SJSA1 (cell line): ENCODE measurements at regions not wholly inside any gene's neighbourhood (a gene's known extent, or its start where the extent isn't known, plus 50 kb on each side); places are given as distances from the start of the nearest gene placed in this dataset.

Source experiments
- DNase-seq, 2 experiments: peaks; one replicate each; pipeline ENCODE4 v3.0.0-alpha.2; 2015 to 2020; ENCODE audit warnings: low spot score in 2 of 2, low read depth in 1 of 2
- H3K27ac ChIP-seq: fragments of 250-450 bp; sonication (Bioruptor Pico); 2 replicates; pipeline ENCODE4 v1.5.1; 2020; ENCODE audit warnings: mild to moderate bottlenecking, moderate library complexity
- H3K27me3 ChIP-seq: fragments of 250-450 bp; sonication (Bioruptor Pico); replicated peaks from 2 replicates; pipeline ENCODE4 v1.5.1; 2020; ENCODE audit warnings: mild to moderate bottlenecking, moderate library complexity
- H3K36me3 ChIP-seq: fragments of 250-450 bp; sonication (Bioruptor Pico); 2 replicates; pipeline ENCODE4 v1.5.1; 2020; ENCODE audit warnings: mild to moderate bottlenecking
- H3K4me1 ChIP-seq: fragments of 250-450 bp; sonication (Bioruptor Pico); replicated peaks from 2 replicates; pipeline ENCODE4 v1.6.1; 2021; ENCODE audit warnings: mild to moderate bottlenecking
- H3K4me3 ChIP-seq: fragments of 250-450 bp; sonication (Bioruptor Pico); 2 replicates; pipeline ENCODE4 v1.5.1; 2020; ENCODE audit warnings: mild to moderate bottlenecking
- H3K9me3 ChIP-seq: fragments of 250-450 bp; sonication (Bioruptor Pico); replicated peaks from 2 replicates; pipeline ENCODE4 v1.5.1; 2020; ENCODE audit warnings: mild to moderate bottlenecking

GRCh38 chr13:74596691-74597090 lies 462.5 kb upstream of the KLF12 start:
- Histone ChIP-seq H3K9me3 (no peaks in the 10 kb centered on the region), H3K27ac (no peak overlapping the region), H3K27me3 (no peaks in the 10 kb centered on the region), H3K36me3 (no peaks in the 10 kb centered on the region), H3K4me1 (no peaks in the 10 kb centered on the region), H3K4me3 (no peak overlapping the region)
- no peak for DNase-seq

DNA sequence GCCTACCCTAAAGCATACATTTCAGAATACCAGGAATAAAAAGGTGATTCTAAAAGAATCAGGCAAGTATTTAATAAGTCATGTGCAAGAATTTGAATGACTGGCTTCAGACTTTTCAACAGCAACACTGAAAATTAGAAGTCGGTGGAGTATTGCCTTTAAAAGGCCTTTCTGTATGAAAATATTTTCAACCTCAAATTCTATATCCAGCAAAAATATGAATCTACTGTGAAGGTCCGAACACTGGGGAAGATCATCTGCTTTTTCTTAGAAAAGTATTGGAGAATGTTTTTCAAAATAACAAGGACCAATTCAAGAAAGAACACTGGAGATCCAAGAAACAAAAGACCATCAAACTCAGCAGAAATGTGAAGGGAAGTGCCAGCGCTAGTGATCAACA lies 459.5 kb upstream of the KLF12 start:
- Histone ChIP-seq H3K27ac (no peak overlapping the region), H3K4me3 (no peak overlapping the region), H3K4me1 (no peaks in the 10 kb centered on the region), H3K27me3 (no peaks in the 10 kb centered on the region), H3K36me3 (no peaks in the 10 kb centered on the region), H3K9me3 (no peaks in the 10 kb centered on the region)
- no peak for DNase-seq

DNA sequence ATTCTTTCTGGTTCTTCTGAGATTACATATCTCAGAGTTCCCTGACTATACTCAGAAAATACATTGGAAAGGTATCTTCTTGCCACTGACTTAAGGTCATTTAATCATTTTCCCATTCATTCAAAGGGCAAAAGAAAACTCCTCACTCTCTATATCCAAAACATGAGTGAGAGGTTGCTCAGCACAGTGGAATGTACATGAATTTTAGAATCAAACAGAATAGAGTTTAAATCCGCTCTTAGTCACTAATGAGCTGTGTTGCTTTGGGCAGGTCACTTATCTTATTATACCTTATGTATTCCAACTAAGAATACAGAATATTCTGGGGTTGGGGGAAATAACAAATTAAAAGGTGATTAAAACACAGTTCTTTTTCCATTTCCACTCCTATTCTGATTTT lies 452.6 kb upstream of the KLF12 start:
- Histone ChIP-seq H3K27me3 (no peaks in the 10 kb centered on the region), H3K4me1 (no peaks in the 10 kb centered on the region), H3K27ac (no peak overlapping the region), H3K4me3 (no peak overlapping the region), H3K36me3 (no peaks in the 10 kb centered on the region), H3K9me3 (no peaks in the 10 kb centered on the region)
- DNase-seq, result no peak

DNA sequence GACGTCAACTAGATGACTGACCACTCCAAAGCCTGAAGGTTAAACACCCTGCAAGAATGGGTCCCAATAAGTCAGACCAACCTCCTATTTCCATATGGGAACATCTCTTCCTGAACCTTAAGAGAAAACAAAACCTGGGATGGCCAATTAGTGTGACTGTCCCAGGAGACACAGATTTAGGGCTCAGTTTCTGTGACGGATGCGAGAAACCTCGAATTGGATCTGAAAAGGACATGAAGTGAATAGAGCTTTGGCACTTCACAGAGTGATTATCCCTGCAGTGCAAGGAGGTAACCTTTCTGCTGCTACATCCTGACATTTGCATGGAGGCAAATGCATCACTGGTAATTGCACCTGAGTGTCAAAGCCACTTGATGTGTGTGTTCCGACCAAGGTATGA lies 442.2 kb upstream of the KLF12 start:
- H3K27ac ChIP-seq, result no peak overlapping the region

DNA sequence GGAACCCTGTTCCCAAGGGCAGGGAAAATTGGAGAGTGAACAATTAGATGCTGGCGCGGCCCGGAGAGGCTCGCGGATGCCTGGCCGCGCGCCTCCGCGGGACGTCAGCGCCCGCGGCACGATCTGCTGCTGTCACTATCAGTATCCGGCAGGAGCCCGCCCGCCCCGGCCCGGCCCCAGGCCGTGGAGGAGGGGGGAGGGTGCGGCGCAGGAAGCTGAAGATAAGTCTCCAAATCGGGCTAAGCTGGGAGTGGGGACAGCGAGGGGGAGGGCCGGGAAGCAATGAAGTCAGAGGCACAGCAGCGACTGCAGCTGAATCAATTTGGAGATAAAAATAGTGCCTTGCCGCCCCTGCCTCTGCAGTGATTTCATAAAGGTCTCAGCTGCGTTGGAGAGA lies 441.5 kb upstream of the KLF12 start:
- Histone ChIP-seq H3K27ac (no peak overlapping the region), H3K4me1 (no peaks in the 10 kb centered on the region), H3K36me3 (no peaks in the 10 kb centered on the region), H3K9me3 (no peaks in the 10 kb centered on the region), H3K27me3 (no peaks in the 10 kb centered on the region; the same call in 1 of the 2 replicates), H3K4me3 (no peak overlapping the region)
- no peak for DNase-seq

More for the DNA sequence above, 442.2 kb upstream of the KLF12 start:
- Histone ChIP-seq H3K4me1 (no peaks in the 10 kb centered on the region), H3K27me3 (no peaks in the 10 kb centered on the region; the same call in 1 of the 2 replicates), H3K4me3 (no peak overlapping the region), H3K36me3 (no peaks in the 10 kb centered on the region), H3K9me3 (no peaks in the 10 kb centered on the region)
- no peak for DNase-seq

DNA sequence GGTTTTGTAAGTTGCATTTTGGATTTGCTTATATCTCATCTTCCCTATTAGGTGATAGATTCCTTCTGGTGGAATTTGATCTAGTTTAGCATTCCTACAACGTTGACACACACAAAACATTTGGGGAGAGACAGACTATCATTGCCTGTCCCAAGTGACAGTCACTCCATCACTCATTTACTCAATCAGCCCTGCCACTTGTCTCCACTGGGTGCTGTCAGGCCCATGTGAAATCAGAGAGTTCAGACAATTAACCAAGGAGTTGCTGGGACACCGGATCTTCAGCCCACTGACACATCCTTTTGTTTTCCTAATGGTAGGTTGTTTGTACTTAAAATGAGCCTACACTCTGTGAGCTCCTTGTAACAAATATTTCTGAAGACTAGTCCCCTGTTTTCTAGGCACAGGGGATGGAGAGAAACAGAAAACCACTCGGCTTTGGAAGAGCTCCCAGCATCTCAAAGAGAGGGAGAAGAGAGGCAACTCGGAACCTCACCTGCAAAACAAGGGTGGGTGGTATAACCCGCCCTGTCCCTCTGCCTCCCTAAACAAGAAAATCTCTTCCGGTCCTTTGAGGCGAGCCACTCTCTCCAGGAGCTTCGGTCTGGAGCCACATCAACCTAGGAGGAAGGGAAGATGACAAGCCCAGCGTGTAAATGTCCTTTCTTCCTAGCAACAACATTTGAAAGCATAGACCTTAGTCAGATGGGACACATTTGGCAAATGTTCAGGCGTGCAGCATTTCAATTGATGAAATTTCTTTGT lies 440.9 kb upstream of the KLF12 start:
- H3K27me3 ChIP-seq, result no peaks in the 10 kb centered on the region; the same call in 1 of the 2 replicates
- H3K4me3 ChIP-seq, result no peak overlapping the region
- H3K4me1 ChIP-seq, result no peaks in the 10 kb centered on the region
- H3K9me3 ChIP-seq, result no peaks in the 10 kb centered on the region
- H3K36me3 ChIP-seq, result no peaks in the 10 kb centered on the region
- DNase-seq, result no peak
- no peak overlapping the region for H3K27ac ChIP-seq

GRCh38 chr13:74573654-74574053 lies 439.4 kb upstream of the KLF12 start:
- Histone ChIP-seq H3K27ac (no peak overlapping the region), H3K36me3 (no peaks in the 10 kb centered on the region), H3K4me3 (no peak overlapping the region), H3K4me1 (no peaks in the 10 kb centered on the region), H3K9me3 (no peaks in the 10 kb centered on the region), H3K27me3 (no peaks in the 10 kb centered on the region; the same call in 1 of the 2 replicates)
- DNase-seq, result no peak

GRCh38 chr13:74571811-74572210 lies 437.6 kb upstream of the KLF12 start:
- no peak overlapping the region for H3K27ac ChIP-seq
- H3K36me3 ChIP-seq, result no peaks in the 10 kb centered on the region
- no peaks in the 10 kb centered on the region for H3K27me3 ChIP-seq
- DNase-seq, result no peak
- no peaks in the 10 kb centered on the region for H3K9me3 ChIP-seq
- H3K4me1 ChIP-seq, result no peaks in the 10 kb centered on the region
- no peak overlapping the region for H3K4me3 ChIP-seq

DNA sequence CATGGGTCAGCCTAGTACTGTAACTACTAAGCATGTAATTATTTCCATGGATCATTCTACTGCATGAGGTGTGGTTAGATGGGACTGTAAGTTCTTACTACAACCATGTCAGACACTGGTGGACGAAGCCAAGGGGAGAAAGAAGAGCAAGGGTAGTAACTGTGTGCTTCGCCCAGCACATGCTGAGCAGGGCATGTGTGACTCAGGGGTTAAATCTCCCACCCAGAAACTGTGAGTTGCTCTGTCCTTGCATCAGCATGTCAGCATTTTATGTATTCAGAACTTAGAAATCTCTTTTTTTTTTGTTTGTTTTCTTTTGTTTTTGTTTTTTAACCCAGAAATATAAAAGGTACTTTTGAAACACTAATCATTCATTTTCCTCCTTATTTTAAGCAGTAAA lies 436.6 kb upstream of the KLF12 start:
- Histone ChIP-seq H3K27me3 (no peaks in the 10 kb centered on the region), H3K4me1 (no peaks in the 10 kb centered on the region), H3K9me3 (no peaks in the 10 kb centered on the region), H3K4me3 (no peak overlapping the region), H3K27ac (no peak overlapping the region), H3K36me3 (no peaks in the 10 kb centered on the region)
- no peak for DNase-seq

DNA sequence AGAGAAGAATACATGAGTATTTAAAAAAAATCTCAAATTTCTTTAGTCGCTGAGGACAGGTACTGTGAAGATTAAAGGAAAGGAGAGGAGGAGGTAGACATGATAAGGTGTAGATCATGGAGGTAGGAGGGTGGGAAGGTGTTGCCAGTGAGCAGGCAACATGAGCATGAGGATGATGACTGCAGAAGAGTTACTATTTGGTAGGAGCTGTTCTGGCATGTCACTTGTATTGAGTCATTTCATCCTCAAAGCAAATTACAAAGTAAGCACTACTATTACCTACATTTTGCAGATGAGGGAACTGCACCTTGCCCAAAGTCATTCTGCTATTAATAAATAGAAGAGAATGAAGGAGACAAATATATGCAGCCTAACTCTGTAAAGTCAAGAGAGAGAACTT lies 435.8 kb upstream of the KLF12 start:
- Histone ChIP-seq H3K36me3 (no peaks in the 10 kb centered on the region), H3K9me3 (no peaks in the 10 kb centered on the region), H3K4me3 (no peak overlapping the region), H3K4me1 (no peaks in the 10 kb centered on the region), H3K27ac (no peak overlapping the region), H3K27me3 (no peaks in the 10 kb centered on the region)
- no peak for DNase-seq

DNA sequence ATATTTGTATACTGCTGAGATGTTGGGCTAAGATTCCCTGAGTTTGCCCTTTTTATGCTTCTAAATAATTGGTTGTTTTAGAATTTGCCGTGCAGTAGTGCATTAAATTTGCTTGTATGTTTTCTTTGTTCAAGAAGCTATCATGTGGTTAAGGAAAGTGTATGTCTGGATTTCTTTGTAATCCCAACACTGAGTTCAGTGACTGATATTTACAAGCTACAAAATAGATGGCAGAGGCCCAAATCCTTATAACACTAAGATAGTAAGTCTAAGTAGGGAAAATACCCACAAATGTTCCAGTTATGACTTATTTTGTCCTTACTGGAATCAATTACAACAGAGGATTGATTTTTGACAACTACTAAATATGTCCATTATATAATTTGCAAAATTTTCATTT lies 435.0 kb upstream of the KLF12 start:
- Histone ChIP-seq H3K4me1 (no peaks in the 10 kb centered on the region), H3K4me3 (no peak overlapping the region), H3K27ac (no peak overlapping the region), H3K27me3 (no peaks in the 10 kb centered on the region), H3K36me3 (no peaks in the 10 kb centered on the region), H3K9me3 (no peaks in the 10 kb centered on the region)
- DNase-seq, result no peak

DNA sequence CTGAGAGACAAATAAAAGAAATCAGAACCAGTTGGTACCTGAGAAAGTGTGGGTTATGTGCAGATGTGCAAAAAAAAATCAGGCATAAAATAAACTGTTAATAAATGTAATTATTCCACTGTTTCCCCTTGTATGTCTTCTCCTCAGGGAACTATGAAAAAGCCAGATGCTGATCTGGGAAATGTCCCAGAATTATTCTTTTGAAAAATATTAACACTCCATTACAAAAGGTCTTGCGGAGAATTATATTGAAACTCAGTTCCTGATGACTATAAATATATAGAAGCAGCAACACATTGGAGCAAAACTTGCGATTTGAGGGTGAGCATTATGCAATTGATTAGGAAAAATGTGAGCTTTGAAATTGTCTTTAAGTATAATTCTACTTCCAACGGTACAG lies 433.3 kb upstream of the KLF12 start:
- Histone ChIP-seq H3K4me1 (no peaks in the 10 kb centered on the region), H3K9me3 (no peaks in the 10 kb centered on the region), H3K4me3 (no peak overlapping the region), H3K36me3 (no peaks in the 10 kb centered on the region), H3K27ac (no peak overlapping the region), H3K27me3 (no peaks in the 10 kb centered on the region)
- DNase-seq, result no peak

DNA sequence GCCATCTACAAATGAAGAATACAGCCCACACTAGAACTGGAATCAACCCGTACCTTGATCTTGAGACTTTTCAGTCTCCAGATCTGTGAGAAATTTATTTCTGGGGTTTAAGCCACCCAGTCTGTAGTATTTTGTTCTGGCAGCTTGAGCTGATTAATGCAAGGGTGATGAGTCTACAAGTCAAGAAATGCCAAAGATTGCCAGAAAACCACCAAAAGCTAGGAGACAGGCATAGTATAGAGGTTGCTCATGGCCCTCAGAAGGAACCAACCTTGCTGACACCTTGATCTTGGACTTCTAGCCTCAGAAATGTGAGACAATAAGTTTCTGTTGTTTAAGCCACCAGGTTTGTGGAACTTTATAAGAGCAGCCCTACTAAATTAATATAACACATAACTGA lies 428.2 kb upstream of the KLF12 start:
- Histone ChIP-seq H3K4me1 (no peaks in the 10 kb centered on the region), H3K27ac (no peak overlapping the region), H3K4me3 (no peak overlapping the region), H3K36me3 (no peaks in the 10 kb centered on the region), H3K9me3 (no peaks in the 10 kb centered on the region), H3K27me3 (no peaks in the 10 kb centered on the region)
- no peak for DNase-seq

DNA sequence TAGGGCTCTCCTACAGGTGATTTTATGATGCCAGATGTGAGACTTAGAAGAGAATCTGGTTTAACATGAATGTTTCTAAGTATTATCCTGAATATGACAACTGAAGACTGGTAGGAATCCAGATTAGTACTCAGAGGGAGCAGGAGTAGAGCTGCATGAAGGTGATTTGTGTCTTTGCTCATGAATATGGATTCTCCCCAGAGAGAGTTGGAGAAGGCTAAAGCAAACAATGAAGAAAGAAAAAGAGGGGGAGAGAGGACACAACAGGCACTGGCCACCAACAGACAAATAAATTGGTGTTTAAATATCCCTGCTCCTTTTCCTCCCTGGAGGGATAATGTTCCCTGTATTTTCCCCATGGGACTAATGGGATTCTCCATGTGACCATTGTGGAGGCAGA lies 427.0 kb upstream of the KLF12 start:
- DNase-seq, result no peak
- no peaks in the 10 kb centered on the region for H3K9me3 ChIP-seq
- no peaks in the 10 kb centered on the region for H3K27me3 ChIP-seq
- no peak overlapping the region for H3K4me3 ChIP-seq
- no peaks in the 10 kb centered on the region for H3K4me1 ChIP-seq
- no peak overlapping the region for H3K27ac ChIP-seq
- no peaks in the 10 kb centered on the region for H3K36me3 ChIP-seq

DNA sequence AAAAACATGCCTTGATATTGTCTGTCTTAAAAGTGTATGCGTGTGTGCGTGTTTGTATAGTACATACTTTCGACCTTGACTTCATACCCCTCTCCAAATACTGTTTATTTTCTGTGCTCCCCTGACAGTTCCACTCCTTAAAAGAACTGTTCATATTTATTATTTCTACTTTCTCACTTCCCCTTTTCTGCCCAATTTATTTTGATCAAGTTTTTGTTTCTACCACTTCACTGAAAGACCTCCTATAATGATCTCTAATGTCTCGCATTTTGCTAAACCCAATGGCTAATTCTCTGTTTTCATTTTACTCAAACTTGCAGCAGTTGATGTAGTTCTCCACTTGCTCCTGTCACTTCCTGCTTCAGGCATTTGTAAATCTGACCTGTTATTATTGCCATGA lies 426.1 kb upstream of the KLF12 start:
- H3K4me3 ChIP-seq, result no peak overlapping the region
- no peak for DNase-seq
- no peaks in the 10 kb centered on the region for H3K9me3 ChIP-seq
- no peaks in the 10 kb centered on the region for H3K36me3 ChIP-seq
- no peaks in the 10 kb centered on the region for H3K4me1 ChIP-seq
- H3K27me3 ChIP-seq, result no peaks in the 10 kb centered on the region
- H3K27ac ChIP-seq, result no peak overlapping the region
